HepG2 (cell line): ENCODE measurements at regions not wholly inside any gene's neighbourhood (a gene's known extent, or its start where the extent isn't known, plus 50 kb on each side); places are given as distances from the start of the nearest gene placed in this dataset.

ENCODE experiments used
- SP1 ChIP-seq, 2 experiments: fragments of 450-650 bp in 1 of 2; sonication (generic) in 1 of 2; formaldehyde crosslinking in 1 of 2; IDR thresholded peaks; 2 replicates each; pipeline versions ENCODE4 v1.4.0 to v1.6.1; 2016 to 2020; ENCODE audit warnings: missing genetic modification reagents in 1 of 2
- ZNF589 ChIP-seq: sonication (generic); formaldehyde crosslinking; conservative IDR thresholded peaks from 2 replicates; pipeline ENCODE4 v1.8.0; 2022; ENCODE audit warnings: mild to moderate bottlenecking, moderate library complexity, missing genetic modification reagents
- ZNF598 ChIP-seq: sonication (generic); formaldehyde crosslinking; IDR thresholded peaks from 2 replicates; pipeline ENCODE4 v1.5.1; 2020; ENCODE audit warnings: mild to moderate bottlenecking, missing genetic modification reagents, borderline replicate concordance
- TF ChIP-seq, protein P1 (sequence below): fragments of 450-650 bp; IDR thresholded peaks from 2 replicates; pipeline ENCODE4 v1.6.1; 2017; ENCODE audit warnings: mild to moderate bottlenecking
- TF ChIP-seq, protein P2 (sequence below): sonication (generic); formaldehyde crosslinking; IDR thresholded peaks from 2 replicates; pipeline ENCODE4 v1.9.0; 2022; ENCODE audit warnings: missing genetic modification reagents, mild to moderate bottlenecking, borderline replicate concordance
- TF ChIP-seq, protein P3 (sequence below): sonication (generic); formaldehyde crosslinking; IDR thresholded peaks from 2 replicates; pipeline ENCODE4 v1.4.0; 2020; ENCODE audit warnings: missing genetic modification reagents, borderline replicate concordance

DNA sequence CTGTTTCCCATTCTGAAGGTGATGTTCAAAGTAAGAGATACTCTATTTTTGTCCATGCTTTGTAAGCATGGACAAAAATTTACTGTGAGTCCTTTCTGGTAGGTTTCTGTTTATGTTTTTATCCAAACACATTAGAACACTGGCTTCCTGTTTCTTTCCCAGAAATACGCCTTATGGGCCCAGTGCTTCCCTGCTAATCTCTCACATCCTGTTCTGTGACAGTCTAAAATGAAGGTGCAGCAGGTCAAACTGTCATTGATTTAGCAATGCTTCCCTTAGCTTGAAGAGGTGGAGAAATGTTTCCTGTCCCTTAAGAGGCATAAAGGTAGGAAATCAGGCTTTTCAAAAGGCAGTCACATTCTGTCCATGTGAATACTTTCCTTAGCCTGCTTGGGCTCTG is 305.6 kb downstream of the RPS29 start (continued):
- TF ChIP-seq, protein P1, sequence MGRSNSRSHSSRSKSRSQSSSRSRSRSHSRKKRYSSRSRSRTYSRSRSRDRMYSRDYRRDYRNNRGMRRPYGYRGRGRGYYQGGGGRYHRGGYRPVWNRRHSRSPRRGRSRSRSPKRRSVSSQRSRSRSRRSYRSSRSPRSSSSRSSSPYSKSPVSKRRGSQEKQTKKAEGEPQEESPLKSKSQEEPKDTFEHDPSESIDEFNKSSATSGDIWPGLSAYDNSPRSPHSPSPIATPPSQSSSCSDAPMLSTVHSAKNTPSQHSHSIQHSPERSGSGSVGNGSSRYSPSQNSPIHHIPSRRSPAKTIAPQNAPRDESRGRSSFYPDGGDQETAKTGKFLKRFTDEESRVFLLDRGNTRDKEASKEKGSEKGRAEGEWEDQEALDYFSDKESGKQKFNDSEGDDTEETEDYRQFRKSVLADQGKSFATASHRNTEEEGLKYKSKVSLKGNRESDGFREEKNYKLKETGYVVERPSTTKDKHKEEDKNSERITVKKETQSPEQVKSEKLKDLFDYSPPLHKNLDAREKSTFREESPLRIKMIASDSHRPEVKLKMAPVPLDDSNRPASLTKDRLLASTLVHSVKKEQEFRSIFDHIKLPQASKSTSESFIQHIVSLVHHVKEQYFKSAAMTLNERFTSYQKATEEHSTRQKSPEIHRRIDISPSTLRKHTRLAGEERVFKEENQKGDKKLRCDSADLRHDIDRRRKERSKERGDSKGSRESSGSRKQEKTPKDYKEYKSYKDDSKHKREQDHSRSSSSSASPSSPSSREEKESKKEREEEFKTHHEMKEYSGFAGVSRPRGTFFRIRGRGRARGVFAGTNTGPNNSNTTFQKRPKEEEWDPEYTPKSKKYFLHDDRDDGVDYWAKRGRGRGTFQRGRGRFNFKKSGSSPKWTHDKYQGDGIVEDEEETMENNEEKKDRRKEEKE = no peak
- TF ChIP-seq ZNF589 (CRISPR knock-in tag) = no peak
- TF ChIP-seq, protein P2, sequence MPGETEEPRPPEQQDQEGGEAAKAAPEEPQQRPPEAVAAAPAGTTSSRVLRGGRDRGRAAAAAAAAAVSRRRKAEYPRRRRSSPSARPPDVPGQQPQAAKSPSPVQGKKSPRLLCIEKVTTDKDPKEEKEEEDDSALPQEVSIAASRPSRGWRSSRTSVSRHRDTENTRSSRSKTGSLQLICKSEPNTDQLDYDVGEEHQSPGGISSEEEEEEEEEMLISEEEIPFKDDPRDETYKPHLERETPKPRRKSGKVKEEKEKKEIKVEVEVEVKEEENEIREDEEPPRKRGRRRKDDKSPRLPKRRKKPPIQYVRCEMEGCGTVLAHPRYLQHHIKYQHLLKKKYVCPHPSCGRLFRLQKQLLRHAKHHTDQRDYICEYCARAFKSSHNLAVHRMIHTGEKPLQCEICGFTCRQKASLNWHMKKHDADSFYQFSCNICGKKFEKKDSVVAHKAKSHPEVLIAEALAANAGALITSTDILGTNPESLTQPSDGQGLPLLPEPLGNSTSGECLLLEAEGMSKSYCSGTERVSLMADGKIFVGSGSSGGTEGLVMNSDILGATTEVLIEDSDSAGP (CRISPR knock-in tag) = no peak
- no peak for TF ChIP-seq SP1 (IDR thresholded peaks at IDR 0.05)
- TF ChIP-seq SP1 (CRISPR knock-in tag; IDR thresholded peaks at IDR 0.05) = no peak
- TF ChIP-seq, protein P3, sequence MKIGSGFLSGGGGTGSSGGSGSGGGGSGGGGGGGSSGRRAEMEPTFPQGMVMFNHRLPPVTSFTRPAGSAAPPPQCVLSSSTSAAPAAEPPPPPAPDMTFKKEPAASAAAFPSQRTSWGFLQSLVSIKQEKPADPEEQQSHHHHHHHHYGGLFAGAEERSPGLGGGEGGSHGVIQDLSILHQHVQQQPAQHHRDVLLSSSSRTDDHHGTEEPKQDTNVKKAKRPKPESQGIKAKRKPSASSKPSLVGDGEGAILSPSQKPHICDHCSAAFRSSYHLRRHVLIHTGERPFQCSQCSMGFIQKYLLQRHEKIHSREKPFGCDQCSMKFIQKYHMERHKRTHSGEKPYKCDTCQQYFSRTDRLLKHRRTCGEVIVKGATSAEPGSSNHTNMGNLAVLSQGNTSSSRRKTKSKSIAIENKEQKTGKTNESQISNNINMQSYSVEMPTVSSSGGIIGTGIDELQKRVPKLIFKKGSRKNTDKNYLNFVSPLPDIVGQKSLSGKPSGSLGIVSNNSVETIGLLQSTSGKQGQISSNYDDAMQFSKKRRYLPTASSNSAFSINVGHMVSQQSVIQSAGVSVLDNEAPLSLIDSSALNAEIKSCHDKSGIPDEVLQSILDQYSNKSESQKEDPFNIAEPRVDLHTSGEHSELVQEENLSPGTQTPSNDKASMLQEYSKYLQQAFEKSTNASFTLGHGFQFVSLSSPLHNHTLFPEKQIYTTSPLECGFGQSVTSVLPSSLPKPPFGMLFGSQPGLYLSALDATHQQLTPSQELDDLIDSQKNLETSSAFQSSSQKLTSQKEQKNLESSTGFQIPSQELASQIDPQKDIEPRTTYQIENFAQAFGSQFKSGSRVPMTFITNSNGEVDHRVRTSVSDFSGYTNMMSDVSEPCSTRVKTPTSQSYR = no peak
- no peak for TF ChIP-seq ZNF598 (CRISPR knock-in tag)
- TF ChIP-seq, all 625 proteins: peak for 0
